ENCODE measurements at regions not wholly inside any gene's neighbourhood (a gene's known extent, or its start where the extent isn't known, plus 50 kb on each side); places are given as distances from the start of the nearest gene placed in this dataset.

GRCh38 chr2:226168496-226169160 is 631.0 kb downstream of the IRS1 start (continued):
- TF ChIP-seq, protein P1, sequence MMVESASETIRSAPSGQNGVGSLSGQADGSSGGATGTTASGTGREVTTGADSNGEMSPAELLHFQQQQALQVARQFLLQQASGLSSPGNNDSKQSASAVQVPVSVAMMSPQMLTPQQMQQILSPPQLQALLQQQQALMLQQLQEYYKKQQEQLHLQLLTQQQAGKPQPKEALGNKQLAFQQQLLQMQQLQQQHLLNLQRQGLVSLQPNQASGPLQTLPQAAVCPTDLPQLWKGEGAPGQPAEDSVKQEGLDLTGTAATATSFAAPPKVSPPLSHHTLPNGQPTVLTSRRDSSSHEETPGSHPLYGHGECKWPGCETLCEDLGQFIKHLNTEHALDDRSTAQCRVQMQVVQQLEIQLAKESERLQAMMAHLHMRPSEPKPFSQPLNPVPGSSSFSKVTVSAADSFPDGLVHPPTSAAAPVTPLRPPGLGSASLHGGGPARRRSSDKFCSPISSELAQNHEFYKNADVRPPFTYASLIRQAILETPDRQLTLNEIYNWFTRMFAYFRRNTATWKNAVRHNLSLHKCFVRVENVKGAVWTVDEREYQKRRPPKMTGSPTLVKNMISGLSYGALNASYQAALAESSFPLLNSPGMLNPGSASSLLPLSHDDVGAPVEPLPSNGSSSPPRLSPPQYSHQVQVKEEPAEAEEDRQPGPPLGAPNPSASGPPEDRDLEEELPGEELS (CRISPR knock-in tag; IDR thresholded peaks at IDR 0.05), result peak; percentile 47; the same call in 1 of the 2 replicates
- no peak for TF ChIP-seq SRSF9 (IDR thresholded peaks at IDR 0.05; ENCODE audit: borderline replicate concordance, insufficient read depth, low read depth, low read length, poor library complexity, severe bottlenecking)
- no peak for TF ChIP-seq SMAD9 (CRISPR knock-in tag; IDR thresholded peaks at IDR 0.05)
- no peak for TF ChIP-seq CBX2 (IDR thresholded peaks at IDR 0.05; ENCODE audit: low read depth, low read length)
- no peak for TF ChIP-seq CBX2 (CRISPR knock-in tag; IDR thresholded peaks at IDR 0.05; ENCODE audit: low read depth)
- no peak for TF ChIP-seq NCOA1 (CRISPR knock-in tag; IDR thresholded peaks at IDR 0.05)
- TF ChIP-seq ZMAT3 (CRISPR knock-in tag; conservative IDR thresholded peaks at IDR 0.05), result no peak
- no peak for TF ChIP-seq MAFG (CRISPR knock-in tag; IDR thresholded peaks at IDR 0.05)
- no peak for TF ChIP-seq ZNF576 (CRISPR knock-in tag; IDR thresholded peaks at IDR 0.05)
- no peak for TF ChIP-seq ZNF564 (CRISPR knock-in tag; IDR thresholded peaks at IDR 0.05)
- no peak for TF ChIP-seq PHF21A (CRISPR knock-in tag; IDR thresholded peaks at IDR 0.05)
- TF ChIP-seq NR2C2 (CRISPR knock-in tag; IDR thresholded peaks at IDR 0.05; ENCODE audit: borderline replicate concordance), result no peak
- TF ChIP-seq TAF1 (CRISPR knock-in tag; IDR thresholded peaks at IDR 0.05), result no peak
- no peak for TF ChIP-seq ZNF563 (CRISPR knock-in tag; IDR thresholded peaks at IDR 0.05)
- TF ChIP-seq ZBTB3 (CRISPR knock-in tag; IDR thresholded peaks at IDR 0.05; ENCODE audit: borderline replicate concordance, low read depth), result no peak
- no peak for TF ChIP-seq ZNF777 (CRISPR knock-in tag; IDR thresholded peaks at IDR 0.05)
- no peak for TF ChIP-seq ZNF138 (CRISPR knock-in tag; IDR thresholded peaks at IDR 0.05; ENCODE audit: low read depth)
- no peak for TF ChIP-seq NKX3-1 (CRISPR knock-in tag; IDR thresholded peaks at IDR 0.05)
- TF ChIP-seq TMF1 (CRISPR knock-in tag; IDR thresholded peaks at IDR 0.05; ENCODE audit: low read depth), result no peak
- TF ChIP-seq REL (CRISPR knock-in tag; conservative IDR thresholded peaks at IDR 0.05), result no peak
- 0 out of 2 replicates have a peak, but pooled peaks have one; percentile 62 for TF ChIP-seq NAIF1 (CRISPR knock-in tag; IDR thresholded peaks at IDR 0.05; ENCODE audit: borderline replicate concordance)
- TF ChIP-seq MXI1 (IDR thresholded peaks at IDR 0.05; ENCODE audit: borderline replicate concordance, low read depth, low read length), result no peak
- no peak for TF ChIP-seq SNAPC5 (CRISPR knock-in tag; IDR thresholded peaks at IDR 0.05; ENCODE audit: borderline replicate concordance)
- no peak for TF ChIP-seq AGO2 (optimal IDR thresholded peaks at IDR 0.05; ENCODE audit: low read depth, low read length)
- TF ChIP-seq ZNF703 (CRISPR knock-in tag; IDR thresholded peaks at IDR 0.05; ENCODE audit: borderline replicate concordance), result no peak
- TF ChIP-seq, protein P2, sequence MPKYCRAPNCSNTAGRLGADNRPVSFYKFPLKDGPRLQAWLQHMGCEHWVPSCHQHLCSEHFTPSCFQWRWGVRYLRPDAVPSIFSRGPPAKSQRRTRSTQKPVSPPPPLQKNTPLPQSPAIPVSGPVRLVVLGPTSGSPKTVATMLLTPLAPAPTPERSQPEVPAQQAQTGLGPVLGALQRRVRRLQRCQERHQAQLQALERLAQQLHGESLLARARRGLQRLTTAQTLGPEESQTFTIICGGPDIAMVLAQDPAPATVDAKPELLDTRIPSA (CRISPR knock-in tag; IDR thresholded peaks at IDR 0.05; ENCODE audit: borderline replicate concordance), result no peak
- TF ChIP-seq ERF (CRISPR knock-in tag; IDR thresholded peaks at IDR 0.05), result no peak
- no peak for TF ChIP-seq HCFC1 (IDR thresholded peaks at IDR 0.05; ENCODE audit: low read depth, low read length)
- TF ChIP-seq ZNF383 (CRISPR knock-in tag; IDR thresholded peaks at IDR 0.05; ENCODE audit: borderline replicate concordance), result no peak
- TF ChIP-seq ZSCAN29 (CRISPR knock-in tag; conservative IDR thresholded peaks at IDR 0.05), result no peak
- no peak for TF ChIP-seq MTF2 (CRISPR knock-in tag; IDR thresholded peaks at IDR 0.05; ENCODE audit: borderline replicate concordance)
